ENCODE measurements at regions not wholly inside any gene's neighbourhood (a gene's known extent, or its start where the extent isn't known, plus 50 kb on each side); places are given as distances from the start of the nearest gene placed in this dataset.

DNA sequence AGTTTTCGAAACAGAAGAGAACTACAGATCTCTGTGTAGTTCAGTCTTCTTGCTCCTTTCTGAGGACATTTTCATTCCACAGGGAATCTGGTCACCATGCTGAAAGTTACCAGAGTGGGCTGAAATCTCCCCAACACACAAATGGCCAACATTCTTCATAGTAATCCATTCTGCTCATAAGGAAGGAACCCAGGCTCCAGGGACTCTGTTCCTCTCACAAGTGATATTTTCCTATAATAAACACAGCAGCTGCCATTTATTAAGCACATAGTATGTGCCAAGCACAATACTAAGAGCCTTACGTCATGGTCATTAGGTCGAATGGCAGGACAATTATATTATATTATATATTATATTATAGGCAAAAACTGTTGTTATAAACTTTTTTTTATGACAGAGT is 109.8 kb downstream of the RAB11FIP2 start:
- TF ChIP-seq, protein P1, sequence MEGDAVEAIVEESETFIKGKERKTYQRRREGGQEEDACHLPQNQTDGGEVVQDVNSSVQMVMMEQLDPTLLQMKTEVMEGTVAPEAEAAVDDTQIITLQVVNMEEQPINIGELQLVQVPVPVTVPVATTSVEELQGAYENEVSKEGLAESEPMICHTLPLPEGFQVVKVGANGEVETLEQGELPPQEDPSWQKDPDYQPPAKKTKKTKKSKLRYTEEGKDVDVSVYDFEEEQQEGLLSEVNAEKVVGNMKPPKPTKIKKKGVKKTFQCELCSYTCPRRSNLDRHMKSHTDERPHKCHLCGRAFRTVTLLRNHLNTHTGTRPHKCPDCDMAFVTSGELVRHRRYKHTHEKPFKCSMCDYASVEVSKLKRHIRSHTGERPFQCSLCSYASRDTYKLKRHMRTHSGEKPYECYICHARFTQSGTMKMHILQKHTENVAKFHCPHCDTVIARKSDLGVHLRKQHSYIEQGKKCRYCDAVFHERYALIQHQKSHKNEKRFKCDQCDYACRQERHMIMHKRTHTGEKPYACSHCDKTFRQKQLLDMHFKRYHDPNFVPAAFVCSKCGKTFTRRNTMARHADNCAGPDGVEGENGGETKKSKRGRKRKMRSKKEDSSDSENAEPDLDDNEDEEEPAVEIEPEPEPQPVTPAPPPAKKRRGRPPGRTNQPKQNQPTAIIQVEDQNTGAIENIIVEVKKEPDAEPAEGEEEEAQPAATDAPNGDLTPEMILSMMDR (IDR thresholded peaks at IDR 0.05; ENCODE audit: low read length) = no peak
- no peak for TF ChIP-seq EZH2 (IDR thresholded peaks at IDR 0.05; ENCODE audit: borderline replicate concordance, low read length)

All from OCI-LY1 (cell line).